B cell (primary cell): ENCODE measurements at regions not wholly inside any gene's neighbourhood (a gene's known extent, or its start where the extent isn't known, plus 50 kb on each side); places are given as distances from the start of the nearest gene placed in this dataset.

Experiments
- ATAC-seq: fragments of 200-7000 bp; cut with Tn5 transposase; one replicate; pipeline ENCODE4 v1.10.0; 2021; ENCODE audit warnings: low read depth, mild to moderate bottlenecking, moderate number of reproducible peaks, moderate library complexity
- CTCF ChIA-PET: fragments of 350-600 bp; sonication (Branson Sonifier 250); formaldehyde crosslinking; loops from one replicate; lab custom pipeline; 2021; ENCODE audit warnings: antibody characterized with exemption, inconsistent platforms; lab: Charles Lee
- POLR2A ChIA-PET: fragments of 350-600 bp; sonication (Branson Sonifier 250); formaldehyde crosslinking; loops from one replicate; lab custom pipeline; 2021; ENCODE audit warnings: antibody characterized with exemption; lab: Charles Lee
- DNase-seq: peaks from one replicate; pipeline ENCODE4 v3.0.0; 2013
- H2AFZ ChIP-seq: 2 replicates; pipeline ENCODE4 v1.6.1; 2012; ENCODE audit warnings: mild to moderate bottlenecking, low read depth, low read length; ENCODE audit not compliant: insufficient read depth, poor library complexity, severe bottlenecking
- H3K27ac ChIP-seq, 2 donors: 1 replicate in 1 of 2; 2 replicates in 1 of 2; pipeline ENCODE4 v1.5.1; 2012 to 2013; ENCODE audit warnings: low read length in 2 of 2, mild to moderate bottlenecking in 2 of 2, moderate library complexity in 1 of 2
- H3K27me3 ChIP-seq, 4 experiments: fragments of 200-600 bp in 1 of 4; sonication (generic) in 1 of 4; replicated peaks in 1 of 4; 1 replicate in 2 of 4; 2 replicates in 2 of 4; pipeline versions ENCODE4 v1.6.1 to v1.7.0; 2013 to 2016; ENCODE audit warnings: low read length in 3 of 4, mild to moderate bottlenecking in 2 of 4, mixed read lengths in 1 of 4, moderate library complexity in 1 of 4; ENCODE audit not compliant: insufficient read depth in 4 of 4, control insufficient read depth in 3 of 4; ENCODE audit errors: control extremely low read depth in 1 of 4
- H3K36me3 ChIP-seq, 2 experiments: replicated peaks in 1 of 2; 1 replicate in 1 of 2; 2 replicates in 1 of 2; pipeline versions ENCODE4 v1.6.1 to v1.7.1; 2013; ENCODE audit warnings: low read length in 1 of 2; ENCODE audit not compliant: insufficient read depth in 2 of 2, control insufficient read depth in 1 of 2; ENCODE audit errors: control extremely low read depth in 1 of 2, extremely low read depth in 1 of 2
- H3K4me1 ChIP-seq, 2 donors: fragments of 200-600 bp in 1 of 2; sonication (generic) in 1 of 2; 1 replicate in 1 of 2; 2 replicates in 1 of 2; pipeline versions ENCODE4 v1.5.1 to v1.6.1; 2013 to 2017; ENCODE audit warnings: low read length in 2 of 2; ENCODE audit not compliant: control insufficient read depth in 2 of 2, insufficient read depth in 2 of 2
- H3K4me2 ChIP-seq: replicated peaks from 2 replicates; pipeline ENCODE3; 2012; ENCODE audit warnings: mild to moderate bottlenecking, low read depth, low read length; ENCODE audit not compliant: poor library complexity, severe bottlenecking
- H3K4me3 ChIP-seq, 5 experiments: fragments of 200-600 bp in 1 of 5; sonication (generic) in 1 of 5; 1 replicate in 3 of 5; 2 replicates in 2 of 5; pipeline versions ENCODE4 v1.5.1 to v1.7.0; 2011 to 2016; ENCODE audit warnings: low read length in 4 of 5, mild to moderate bottlenecking in 4 of 5, low read depth in 2 of 5, control low read depth in 1 of 5, moderate library complexity in 1 of 5; ENCODE audit not compliant: insufficient read depth in 1 of 5; ENCODE audit errors: control extremely low read depth in 1 of 5, extremely low read depth in 1 of 5
- H3K79me2 ChIP-seq: fragments of 200-600 bp; sonication (generic); one replicate; pipeline ENCODE4 v1.6.0; 2016; ENCODE audit warnings: low read length; ENCODE audit not compliant: control insufficient read depth, insufficient read depth
- H3K9ac ChIP-seq: fragments of 200-600 bp; sonication (generic); 2 replicates; pipeline ENCODE4 v1.6.1; 2017; ENCODE audit warnings: mild to moderate bottlenecking, low read length, moderate library complexity
- H3K9me3 ChIP-seq, 3 donors: one replicate each; pipeline versions ENCODE4 v1.6.1 to v1.7.1; 2013; ENCODE audit warnings: low read length in 2 of 3; ENCODE audit not compliant: control insufficient read depth in 2 of 3, insufficient read depth in 1 of 3; ENCODE audit errors: control extremely low read depth in 1 of 3
- H4K20me1 ChIP-seq: 2 replicates; pipeline ENCODE4 v1.6.0; 2012; ENCODE audit warnings: mild to moderate bottlenecking, low read length; ENCODE audit not compliant: insufficient read depth, control insufficient read depth, poor library complexity, severe bottlenecking
- H3K27ac Mint-ChIP-seq: one replicate; pipeline ENCODE4 v1.8.0; 2021; ENCODE audit warnings: mixed read lengths
- H3K27me3 Mint-ChIP-seq: one replicate; pipeline ENCODE4 v1.8.0; 2021; ENCODE audit warnings: mixed read lengths
- H3K4me1 Mint-ChIP-seq: one replicate; pipeline ENCODE4 v1.8.0; 2021; ENCODE audit warnings: mixed read lengths
- H3K4me3 Mint-ChIP-seq: one replicate; pipeline ENCODE4 v1.8.0; 2021; ENCODE audit warnings: mixed read lengths
- H3K9me3 Mint-ChIP-seq: one replicate; pipeline ENCODE4 v1.8.0; 2022; ENCODE audit warnings: mixed read lengths; ENCODE audit not compliant: insufficient read depth
- EZH2 ChIP-seq: IDR thresholded peaks from 2 replicates; pipeline ENCODE4 v1.6.1; 2012; ENCODE audit warnings: borderline replicate concordance, low read depth, mild to moderate bottlenecking, moderate library complexity, low read length; ENCODE audit not compliant: insufficient read depth, poor library complexity, severe bottlenecking
- WGBS: methylation state at CpG from one replicate; pipeline ENCODE4 v1.1.5; 2013; ENCODE audit warnings: missing lambda C conversion rate; ENCODE audit not compliant: insufficient coverage; 5-methylcytosine and 5-hydroxymethylcytosine counted together
- intact Hi-C: fragments of 100-400 bp; cut with micrococcal nuclease; formaldehyde crosslinking; loops from one replicate; pipeline ENCODE4 v1.10.0; 2022
- TF ChIP-seq, protein P1 (sequence below): fragments of 200-600 bp; IDR thresholded peaks from one replicate; pipeline ENCODE4 v1.8.0; 2022; ENCODE audit warnings: antibody characterized with exemption, mild to moderate bottlenecking

GRCh38 chr3:181410870-181411269 lies 300.9 kb upstream of the SOX2 start:
- Histone ChIP-seq H3K4me2 (no peak overlapping the region), H3K36me3 (no peaks in the 10 kb centered on the region), H3K27ac (no peak overlapping the region), H3K9me3 (peaks cover 0 to 3% (median 0%) of the 10 kb centered on the region in 3 donors), H3K9ac (no peak overlapping the region), H3K27me3 (no peaks in the 10 kb centered on the region), H4K20me1 (no peaks in the 10 kb centered on the region), H3K4me3 (no peak overlapping the region), H2AFZ (no peak overlapping the region), H3K79me2 (no peaks in the 10 kb centered on the region), H3K4me1 (no peaks in the 10 kb centered on the region)
- Mint-ChIP-seq H3K27ac (no peak overlapping the region), H3K27me3 (no peaks in the 10 kb centered on the region), H3K4me3 (no peak overlapping the region), H3K9me3 (no peaks in the 10 kb centered on the region), H3K4me1 (no peaks in the 10 kb centered on the region)
- intact Hi-C loops = no loop called here
- no peak for TF ChIP-seq EZH2
- TF ChIP-seq, protein P1, sequence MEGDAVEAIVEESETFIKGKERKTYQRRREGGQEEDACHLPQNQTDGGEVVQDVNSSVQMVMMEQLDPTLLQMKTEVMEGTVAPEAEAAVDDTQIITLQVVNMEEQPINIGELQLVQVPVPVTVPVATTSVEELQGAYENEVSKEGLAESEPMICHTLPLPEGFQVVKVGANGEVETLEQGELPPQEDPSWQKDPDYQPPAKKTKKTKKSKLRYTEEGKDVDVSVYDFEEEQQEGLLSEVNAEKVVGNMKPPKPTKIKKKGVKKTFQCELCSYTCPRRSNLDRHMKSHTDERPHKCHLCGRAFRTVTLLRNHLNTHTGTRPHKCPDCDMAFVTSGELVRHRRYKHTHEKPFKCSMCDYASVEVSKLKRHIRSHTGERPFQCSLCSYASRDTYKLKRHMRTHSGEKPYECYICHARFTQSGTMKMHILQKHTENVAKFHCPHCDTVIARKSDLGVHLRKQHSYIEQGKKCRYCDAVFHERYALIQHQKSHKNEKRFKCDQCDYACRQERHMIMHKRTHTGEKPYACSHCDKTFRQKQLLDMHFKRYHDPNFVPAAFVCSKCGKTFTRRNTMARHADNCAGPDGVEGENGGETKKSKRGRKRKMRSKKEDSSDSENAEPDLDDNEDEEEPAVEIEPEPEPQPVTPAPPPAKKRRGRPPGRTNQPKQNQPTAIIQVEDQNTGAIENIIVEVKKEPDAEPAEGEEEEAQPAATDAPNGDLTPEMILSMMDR = no peak
- ChIA-PET POLR2A (no interaction called here), CTCF (no interaction called here)
- WGBS = no CpG with 5 or more reads among the region's 4 CpGs
- ATAC-seq (no peak), DNase-seq (no peak)

DNA sequence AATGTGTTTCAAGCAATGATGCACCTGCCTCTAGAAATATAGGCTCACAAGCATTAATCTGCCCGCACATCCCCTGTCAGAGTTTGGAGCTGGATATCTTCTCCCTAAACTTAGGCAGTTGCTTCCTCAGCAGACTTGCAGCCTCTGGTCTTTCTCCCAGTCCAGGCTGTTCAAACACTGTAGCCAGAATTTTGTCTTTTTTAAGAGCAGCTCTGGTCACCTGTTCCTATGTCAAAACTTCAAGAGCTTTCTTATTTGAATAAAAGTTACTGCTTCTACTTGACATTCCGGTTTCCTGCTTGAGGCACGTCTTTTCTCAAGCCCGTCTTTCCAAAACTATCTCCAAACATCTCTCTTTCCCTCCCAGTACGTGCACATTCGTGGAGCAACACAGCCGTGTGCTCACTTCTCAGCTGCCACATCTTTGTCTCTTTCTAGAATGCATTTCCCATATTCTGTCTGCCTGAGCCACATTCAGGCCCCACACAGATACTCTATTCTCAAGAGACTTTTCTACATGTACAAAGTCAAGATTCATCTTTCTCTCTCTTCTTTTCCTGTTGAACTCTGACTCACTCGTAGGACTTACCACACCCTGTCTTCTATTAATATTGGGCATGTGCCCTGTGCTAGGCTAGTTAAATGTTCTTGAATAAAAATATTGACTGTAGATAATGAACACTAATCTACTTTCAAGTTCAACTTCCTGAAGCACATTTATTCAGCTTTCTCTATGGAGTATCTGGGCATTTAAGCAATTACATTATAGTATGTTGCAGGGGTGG lies 307.7 kb upstream of the SOX2 start:
- 84% methylated on average over 7 of the region's 8 CpGs for WGBS
- H3K27me3 ChIP-seq = no peaks in the 10 kb centered on the region
- no peak overlapping the region for H3K27ac ChIP-seq
- H3K9me3 ChIP-seq = peaks cover 0 to 3% (median 0%) of the 10 kb centered on the region in 3 donors
- H3K79me2 ChIP-seq = no peaks in the 10 kb centered on the region
- intact Hi-C loops = no loop called here
- H2AFZ ChIP-seq = no peak overlapping the region
- ChIA-PET CTCF (interaction anchor here (1.2 kb wide), 1 partner anchor 25 kb away, joined by 3 read pairs; no protein-coding TSS in a partner anchor), POLR2A (no interaction called here)
- no peaks in the 10 kb centered on the region for H3K36me3 ChIP-seq
- H3K4me2 ChIP-seq = no peak overlapping the region
- no peak for ATAC-seq
- H3K9ac ChIP-seq = no peak overlapping the region
- Mint-ChIP-seq H3K9me3 (no peaks in the 10 kb centered on the region), H3K27ac (no peak overlapping the region), H3K4me1 (no peaks in the 10 kb centered on the region), H3K27me3 (peaks cover 4% of the 10 kb centered on the region), H3K4me3 (no peak overlapping the region)
- H4K20me1 ChIP-seq = no peaks in the 10 kb centered on the region
- no peak for DNase-seq
- TF ChIP-seq, protein P1 = no peak
- TF ChIP-seq EZH2 = no peak
- no peaks in the 10 kb centered on the region for H3K4me1 ChIP-seq
- no peak overlapping the region for H3K4me3 ChIP-seq
